OCI-LY1 (cell line): ENCODE measurements at regions not wholly inside any gene's neighbourhood (a gene's known extent, or its start where the extent isn't known, plus 50 kb on each side); places are given as distances from the start of the nearest gene placed in this dataset.

Source experiments
- H2AFZ ChIP-seq: fragments of 200-600 bp; sonication (generic), shearing (Covaris generic); 2 replicates; pipeline ENCODE4 v1.6.0; 2014; ENCODE audit warnings: antibody characterized with exemption, mild to moderate bottlenecking, low read length
- H3F3A ChIP-seq: fragments of 200-600 bp; sonication (generic), shearing (Covaris generic); 2 replicates; pipeline ENCODE4 v1.6.0; 2014; ENCODE audit warnings: mild to moderate bottlenecking, antibody characterized with exemption, low read length, moderate library complexity; ENCODE audit not compliant: insufficient read depth
- H3K27ac ChIP-seq: fragments of 200-600 bp; sonication (generic); 2 replicates; pipeline ENCODE4 v1.5.1; 2014; ENCODE audit warnings: low read length, mixed run types, mild to moderate bottlenecking, low read depth; ENCODE audit not compliant: poor library complexity, severe bottlenecking
- H3K27me3 ChIP-seq: fragments of 200-600 bp; sonication (generic); 2 replicates; pipeline ENCODE4 v1.6.0; 2014; ENCODE audit warnings: antibody characterized with exemption, mild to moderate bottlenecking, low read length, moderate library complexity; ENCODE audit not compliant: insufficient read depth
- H3K36me3 ChIP-seq: fragments of 200-600 bp; sonication (generic); 2 replicates; pipeline ENCODE4 v1.6.1; 2014; ENCODE audit warnings: mild to moderate bottlenecking, antibody characterized with exemption, low read length, moderate library complexity, mixed read lengths; ENCODE audit not compliant: insufficient read depth
- H3K4me1 ChIP-seq: fragments of 200-600 bp; sonication (generic); 2 replicates; pipeline ENCODE4 v1.5.1; 2014; ENCODE audit warnings: mild to moderate bottlenecking, low read length, moderate library complexity; ENCODE audit not compliant: insufficient read depth, severe bottlenecking
- H3K4me2 ChIP-seq: fragments of 200-600 bp; sonication (generic), shearing (Covaris generic); 2 replicates; pipeline ENCODE4 v1.6.1; 2014; ENCODE audit warnings: low read length
- H3K4me3 ChIP-seq: fragments of 200-600 bp; sonication (generic); 2 replicates; pipeline ENCODE4 v1.5.1; 2014; ENCODE audit warnings: low read length, low read depth, mild to moderate bottlenecking, mixed read lengths; ENCODE audit not compliant: poor library complexity, severe bottlenecking
- H3K79me2 ChIP-seq: fragments of 200-600 bp; shearing (Covaris generic); 2 replicates; pipeline ENCODE4 v1.6.1; 2016; ENCODE audit warnings: mixed run types, low read length, mixed read lengths; ENCODE audit not compliant: insufficient read depth
- H3K9ac ChIP-seq: fragments of 200-600 bp; sonication (generic), shearing (Covaris generic); 2 replicates; pipeline ENCODE4 v1.6.1; 2014; ENCODE audit warnings: mild to moderate bottlenecking, low read length, mixed read lengths
- H3K9me2 ChIP-seq: fragments of 200-600 bp; sonication (generic), shearing (Covaris generic); 2 replicates; pipeline ENCODE4 v1.6.1; 2014; ENCODE audit warnings: low read depth, mild to moderate bottlenecking, low read length, mixed read lengths
- H3K9me3 ChIP-seq: fragments of 200-600 bp; shearing (Covaris generic); 2 replicates; pipeline ENCODE4 v1.6.1; 2014; ENCODE audit warnings: low read length, mixed read lengths
- H4K20me1 ChIP-seq: fragments of 200-600 bp; sonication (generic), shearing (Covaris generic); 2 replicates; pipeline ENCODE4 v1.6.0; 2016; ENCODE audit warnings: mild to moderate bottlenecking, low read length; ENCODE audit not compliant: insufficient read depth
- CTCF ChIP-seq: fragments of 200-600 bp; sonication (generic), shearing (Covaris generic); IDR thresholded peaks from 2 replicates; pipeline ENCODE4 v1.5.1; 2017; ENCODE audit warnings: mild to moderate bottlenecking, antibody characterized with exemption, low read length, moderate library complexity, mixed read lengths
- EZH2 ChIP-seq: fragments of 200-600 bp; sonication (generic), shearing (Covaris generic); IDR thresholded peaks from 2 replicates; pipeline ENCODE4 v1.8.0; 2017; ENCODE audit warnings: borderline replicate concordance, mixed run types, mild to moderate bottlenecking, antibody characterized with exemption, low read length, moderate library complexity, mixed read lengths

GRCh38 chr12:30211743-30212142 is 428.0 kb upstream of the TMTC1 start:
- H3K27me3 ChIP-seq, result no peaks in the 10 kb centered on the region
- no peaks in the 10 kb centered on the region for H3K9me2 ChIP-seq
- no peaks in the 10 kb centered on the region for H3K36me3 ChIP-seq
- H3F3A ChIP-seq, result no peaks in the 10 kb centered on the region
- no peaks in the 10 kb centered on the region for H3K4me1 ChIP-seq
- H3K4me3 ChIP-seq, result no peak overlapping the region
- no peak overlapping the region for H3K4me2 ChIP-seq
- H3K9ac ChIP-seq, result no peak overlapping the region
- H3K9me3 ChIP-seq, result no peaks in the 10 kb centered on the region
- H3K79me2 ChIP-seq, result no peaks in the 10 kb centered on the region
- TF ChIP-seq EZH2 (no peak), CTCF (no peak)
- no peak overlapping the region for H2AFZ ChIP-seq
- H4K20me1 ChIP-seq, result no peaks in the 10 kb centered on the region
- no peak overlapping the region for H3K27ac ChIP-seq

GRCh38 chr12:30203981-30204380 is 420.2 kb upstream of the TMTC1 start:
- H3K36me3 ChIP-seq, result no peaks in the 10 kb centered on the region
- H3K4me1 ChIP-seq, result no peaks in the 10 kb centered on the region
- H3K9ac ChIP-seq, result no peak overlapping the region
- no peak overlapping the region for H2AFZ ChIP-seq
- no peaks in the 10 kb centered on the region for H3K27me3 ChIP-seq
- H4K20me1 ChIP-seq, result no peaks in the 10 kb centered on the region
- no peaks in the 10 kb centered on the region for H3F3A ChIP-seq
- no peak overlapping the region for H3K4me3 ChIP-seq
- no peaks in the 10 kb centered on the region for H3K79me2 ChIP-seq
- H3K9me3 ChIP-seq, result no peaks in the 10 kb centered on the region
- H3K4me2 ChIP-seq, result no peak overlapping the region
- no peak overlapping the region for H3K27ac ChIP-seq
- no peak for TF ChIP-seq CTCF
- TF ChIP-seq EZH2, result no peak
- H3K9me2 ChIP-seq, result no peaks in the 10 kb centered on the region

- TF ChIP-seq CTCF (no peak), EZH2 (no peak)
- no peak overlapping the region for H3K27ac ChIP-seq
These were observed 418.9 kb upstream of the TMTC1 start for GRCh38 chr12:30202521-30203254.

More at GRCh38 chr12:30202521-30203254, 418.9 kb upstream of the TMTC1 start:
- H3K9me2 ChIP-seq, result no peaks in the 10 kb centered on the region
- no peaks in the 10 kb centered on the region for H3F3A ChIP-seq
- no peak overlapping the region for H2AFZ ChIP-seq
- H3K9ac ChIP-seq, result no peak overlapping the region
- H3K27me3 ChIP-seq, result no peaks in the 10 kb centered on the region
- no peaks in the 10 kb centered on the region for H3K36me3 ChIP-seq
- H3K4me1 ChIP-seq, result no peaks in the 10 kb centered on the region
- H3K4me3 ChIP-seq, result no peak overlapping the region
- no peaks in the 10 kb centered on the region for H4K20me1 ChIP-seq
- H3K9me3 ChIP-seq, result no peaks in the 10 kb centered on the region
- H3K79me2 ChIP-seq, result no peaks in the 10 kb centered on the region
- H3K4me2 ChIP-seq, result no peak overlapping the region
